Vagina (tissue), 2 donors: ENCODE measurements at regions not wholly inside any gene's neighbourhood (a gene's known extent, or its start where the extent isn't known, plus 50 kb on each side); places are given as distances from the start of the nearest gene placed in this dataset.

Experiments used
- CTCF ChIP-seq, 3 experiments: fragments of 450-650 bp in 2 of 3; fragments of 200-600 bp in 1 of 3; sonication (generic) in 1 of 3; IDR thresholded peaks; one replicate each; pipeline ENCODE4 v1.5.1; 2017 to 2019; ENCODE audit warnings: antibody characterized with exemption in 3 of 3, mild to moderate bottlenecking in 2 of 3, moderate library complexity in 2 of 3
- POLR2A ChIP-seq, 2 donors: fragments of 450-650 bp; IDR thresholded peaks; one replicate each; pipeline ENCODE4 v1.6.1; 2017; ENCODE audit warnings: antibody characterized with exemption in 2 of 2, mild to moderate bottlenecking in 2 of 2, moderate library complexity in 2 of 2
- POLR2AphosphoS5 ChIP-seq, 2 donors: sonication (generic); formaldehyde crosslinking; IDR thresholded peaks; one replicate each; pipeline ENCODE4 v1.9.0; 2017; ENCODE audit warnings: antibody characterized with exemption in 2 of 2, mild to moderate bottlenecking in 2 of 2, low read depth in 1 of 2; ENCODE audit not compliant: insufficient read depth in 1 of 2

GRCh38 chr2:54385271-54385670 lies 70.9 kb upstream of the SPTBN1 start:
- TF ChIP-seq CTCF (IDR thresholded peaks at IDR 0.05) (no peak), POLR2A (IDR thresholded peaks at IDR 0.05) (no peak), POLR2AphosphoS5 (IDR thresholded peaks at IDR 0.05; ENCODE audit: insufficient read depth in 1 of 2, low read depth in 1 of 2) (no peak)
